ENCODE measurements at regions not wholly inside any gene's neighbourhood (a gene's known extent, or its start where the extent isn't known, plus 50 kb on each side); places are given as distances from the start of the nearest gene placed in this dataset.

- DNase-seq (ENCODE audit: low spot score): no peak
- in situ Hi-C loops (cut with HindIII; ENCODE audit: extremely low pct_ligation_motif_present, low pct_unique_long_range_greater_than_20kb): loop anchor here (25.0 kb wide), 1 partner anchor 690 kb away; no protein-coding TSS in a partner anchor
- Histone ChIP-seq H3K4me1 (ENCODE audit: insufficient read depth, low read length) (no peaks in the 10 kb centered on the region), H3K4me3 (replicated peaks in 1 of 3; ENCODE audit: insufficient read depth in 1 of 3, low read depth in 2 of 3, low read length in 3 of 3) (no peak overlapping the region), H3K9me3 (ENCODE audit: low read length) (no peaks in the 10 kb centered on the region), H4K20me1 (ENCODE audit: insufficient read depth, low read length) (no peaks in the 10 kb centered on the region), H2AFZ (ENCODE audit: low read length) (no peak overlapping the region), H3K36me3 (replicated peaks in 1 of 2; ENCODE audit: control insufficient read depth in 1 of 2, insufficient read depth in 2 of 2, low read length in 2 of 2) (no peaks in the 10 kb centered on the region), H3K9ac (ENCODE audit: insufficient read depth, low read depth, low read length) (no peak overlapping the region), H3K27me3 (ENCODE audit: control insufficient read depth in 1 of 2, insufficient read depth in 2 of 2, low read length in 2 of 2) (peaks cover 0 to 1% of the 10 kb centered on the region in 2 experiments; a peak in 1 of 5 replicates), H3K27ac (ENCODE audit: extremely low read length, insufficient read depth, low read length) (no peak overlapping the region), H3K4me2 (ENCODE audit: low read depth, low read length) (no peak overlapping the region), H3K79me2 (ENCODE audit: insufficient read depth, low read length) (no peaks in the 10 kb centered on the region)
- ChIA-PET POLR2A (no interaction called here), CTCF (ENCODE audit: low intra/inter-chr PET ratio, low total read pairs) (no interaction called here)
- FAIRE-seq: no peak
- WGBS (ENCODE audit: low lambda C conversion rate): 0% methylated on average over 1 of the region's 1 CpG
- ATAC-seq: no peak
- intact Hi-C loops (cut with micrococcal nuclease; ENCODE audit: unreplicated experiment): no loop called here
- no TSS peak for BruUV-seq (replicated peaks)
- TF ChIP-seq ZNF24 (IDR thresholded peaks at IDR 0.05) (no peak), ZNF275 (CRISPR knock-in tag; IDR thresholded peaks at IDR 0.05; ENCODE audit: borderline replicate concordance) (no peak), PBX2 (CRISPR knock-in tag; IDR thresholded peaks at IDR 0.05) (no peak), RBM39 (IDR thresholded peaks at IDR 0.05; ENCODE audit: low read depth, low read length, poor library complexity, severe bottlenecking) (no peak), RXRA (CRISPR knock-in tag; IDR thresholded peaks at IDR 0.05) (no peak), TCF7L2 (IDR thresholded peaks at IDR 0.05; ENCODE audit: low read depth, low read length) (no peak), CBFB (CRISPR knock-in tag; IDR thresholded peaks at IDR 0.05) (no peak), ZSCAN21 (CRISPR knock-in tag; IDR thresholded peaks at IDR 0.05; ENCODE audit: borderline replicate concordance) (no peak), KDM4B (CRISPR knock-in tag; IDR thresholded peaks at IDR 0.05) (no peak), MLX (CRISPR knock-in tag; IDR thresholded peaks at IDR 0.05) (no peak), ZNF670 (CRISPR knock-in tag; IDR thresholded peaks at IDR 0.05; ENCODE audit: borderline replicate concordance) (no peak), CEBPZ (IDR thresholded peaks at IDR 0.05; ENCODE audit: low read length) (no peak), ZNF276 (CRISPR knock-in tag; IDR thresholded peaks at IDR 0.05; ENCODE audit: low read depth) (no peak), ZNF883 (CRISPR knock-in tag; IDR thresholded peaks at IDR 0.05; ENCODE audit: not compliant biosample characterization) (no peak), ZNF644 (CRISPR knock-in tag; IDR thresholded peaks at IDR 0.05; ENCODE audit: low read depth) (no peak), MXD4 (CRISPR knock-in tag; IDR thresholded peaks at IDR 0.05) (no peak)
Measured at GRCh38 chr1:29397256-29397590, 160.9 kb downstream of the PTPRU start.
